Prostate gland (tissue), 2 donors: ENCODE measurements at regions not wholly inside any gene's neighbourhood (a gene's known extent, or its start where the extent isn't known, plus 50 kb on each side); places are given as distances from the start of the nearest gene placed in this dataset.

Experiments
- DNase-seq: peaks from one replicate; pipeline ENCODE4 v3.0.0-alpha.2; 2019; ENCODE audit warnings: low spot score
- H3K27ac ChIP-seq, 2 donors: fragments of 200-600 bp; sonication (generic); 2 replicates each; pipeline ENCODE4 v1.5.1; 2017 to 2019
- H3K27me3 ChIP-seq: fragments of 200-600 bp; sonication (generic); replicated peaks from 2 replicates; pipeline ENCODE4 v1.5.1; 2019; ENCODE audit not compliant: insufficient read depth
- H3K36me3 ChIP-seq, 2 donors: fragments of 200-600 bp; sonication (generic); 1 replicate in 1 of 2; 2 replicates in 1 of 2; pipeline versions ENCODE4 v1.5.1 to v1.8.1; 2017 to 2019
- H3K4me1 ChIP-seq: fragments of 200-600 bp; sonication (generic); replicated peaks from 2 replicates; pipeline ENCODE4 v1.5.1; 2019
- H3K4me3 ChIP-seq, 2 donors: fragments of 200-600 bp; sonication (generic); 2 replicates each; pipeline ENCODE4 v1.5.1; 2017 to 2019
- H3K9me3 ChIP-seq: fragments of 200-600 bp; sonication (generic); 2 replicates; pipeline ENCODE4 v1.5.1; 2017
- POLR2A ChIP-seq: fragments of 450-650 bp; IDR thresholded peaks from one replicate; pipeline ENCODE4 v1.6.1; 2016; ENCODE audit warnings: antibody characterized with exemption, mild to moderate bottlenecking
- POLR2AphosphoS5 ChIP-seq: sonication (generic); formaldehyde crosslinking; IDR thresholded peaks from one replicate; pipeline ENCODE4 v1.6.1; 2017; ENCODE audit warnings: antibody characterized with exemption
- WGBS: methylation state at CpG from one replicate; pipeline ENCODE4 v1.1.5; 2018; 5-methylcytosine and 5-hydroxymethylcytosine counted together
- intact Hi-C: fragments of 100-400 bp; cut with DNase I; formaldehyde crosslinking; loops from one replicate; pipeline ENCODE4 v1.14.2; 2022
- TF ChIP-seq, protein P1 (sequence below), 4 experiments: fragments of 200-600 bp in 2 of 4; fragments of 450-650 bp in 2 of 4; sonication (generic) in 2 of 4; IDR thresholded peaks; 1 replicate in 3 of 4; 2 replicates in 1 of 4; pipeline ENCODE4 v1.5.1; 2016 to 2019; ENCODE audit warnings: antibody characterized with exemption in 4 of 4, mild to moderate bottlenecking in 2 of 4, moderate library complexity in 2 of 4

- no peak for DNase-seq
- intact Hi-C loops = no loop called here
- TF ChIP-seq, protein P1, sequence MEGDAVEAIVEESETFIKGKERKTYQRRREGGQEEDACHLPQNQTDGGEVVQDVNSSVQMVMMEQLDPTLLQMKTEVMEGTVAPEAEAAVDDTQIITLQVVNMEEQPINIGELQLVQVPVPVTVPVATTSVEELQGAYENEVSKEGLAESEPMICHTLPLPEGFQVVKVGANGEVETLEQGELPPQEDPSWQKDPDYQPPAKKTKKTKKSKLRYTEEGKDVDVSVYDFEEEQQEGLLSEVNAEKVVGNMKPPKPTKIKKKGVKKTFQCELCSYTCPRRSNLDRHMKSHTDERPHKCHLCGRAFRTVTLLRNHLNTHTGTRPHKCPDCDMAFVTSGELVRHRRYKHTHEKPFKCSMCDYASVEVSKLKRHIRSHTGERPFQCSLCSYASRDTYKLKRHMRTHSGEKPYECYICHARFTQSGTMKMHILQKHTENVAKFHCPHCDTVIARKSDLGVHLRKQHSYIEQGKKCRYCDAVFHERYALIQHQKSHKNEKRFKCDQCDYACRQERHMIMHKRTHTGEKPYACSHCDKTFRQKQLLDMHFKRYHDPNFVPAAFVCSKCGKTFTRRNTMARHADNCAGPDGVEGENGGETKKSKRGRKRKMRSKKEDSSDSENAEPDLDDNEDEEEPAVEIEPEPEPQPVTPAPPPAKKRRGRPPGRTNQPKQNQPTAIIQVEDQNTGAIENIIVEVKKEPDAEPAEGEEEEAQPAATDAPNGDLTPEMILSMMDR (IDR thresholded peaks at IDR 0.05) = no peak
- TF ChIP-seq POLR2A = no peak
- TF ChIP-seq POLR2AphosphoS5 = no peak
- H3K27me3 ChIP-seq = no peaks in the 10 kb centered on the region
- H3K36me3 ChIP-seq = no peaks in the 10 kb centered on the region
- 44% methylated on average over 1 of the region's 1 CpG for WGBS
- no peak overlapping the region for H3K4me3 ChIP-seq
- H3K9me3 ChIP-seq = no peaks in the 10 kb centered on the region
- H3K4me1 ChIP-seq = no peaks in the 10 kb centered on the region
- no peak overlapping the region for H3K27ac ChIP-seq
These were observed 873.7 kb downstream of the NXPH1 start for GRCh38 chr7:9307131-9307530.

- H3K27me3 ChIP-seq = no peaks in the 10 kb centered on the region
- intact Hi-C loops = no loop called here
- H3K36me3 ChIP-seq = no peaks in the 10 kb centered on the region
- H3K27ac ChIP-seq = no peak overlapping the region
- TF ChIP-seq POLR2AphosphoS5 (no peak), POLR2A (no peak)
- TF ChIP-seq, protein P1 (IDR thresholded peaks at IDR 0.05) = no peak
- no peak overlapping the region for H3K4me3 ChIP-seq
- 30% methylated on average over 2 of the region's 2 CpGs for WGBS
- H3K4me1 ChIP-seq = no peaks in the 10 kb centered on the region
- no peaks in the 10 kb centered on the region for H3K9me3 ChIP-seq
- no peak for DNase-seq
These were observed 891.1 kb downstream of the NXPH1 start for GRCh38 chr7:9324513-9324912.

DNA sequence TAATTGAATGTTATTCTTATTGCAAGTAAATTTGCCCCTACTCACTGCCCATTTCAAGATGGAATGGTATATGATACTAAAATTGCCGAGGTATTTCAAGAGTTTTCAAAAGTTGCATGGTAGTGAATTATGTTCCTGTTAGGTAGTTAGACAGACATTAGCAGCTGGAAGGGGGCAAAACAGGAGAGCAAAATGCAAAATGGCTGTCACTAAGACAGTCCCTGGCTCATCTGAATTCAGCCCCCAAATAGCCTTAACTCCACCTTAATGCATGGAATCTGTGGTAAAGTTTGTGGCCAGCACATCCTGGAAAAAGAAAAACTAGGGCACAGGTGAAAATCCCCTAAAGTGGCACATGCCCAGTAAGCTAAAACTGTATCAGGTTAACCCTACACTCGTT is 894.9 kb downstream of the NXPH1 start:
- Histone ChIP-seq H3K4me1 (no peaks in the 10 kb centered on the region), H3K27ac (no peak overlapping the region), H3K9me3 (no peaks in the 10 kb centered on the region), H3K36me3 (no peaks in the 10 kb centered on the region), H3K27me3 (no peaks in the 10 kb centered on the region), H3K4me3 (no peak overlapping the region)
- no peak for DNase-seq
- WGBS = 88% methylated on average over 2 of the region's 2 CpGs
- TF ChIP-seq POLR2A = no peak
- TF ChIP-seq, protein P1 (IDR thresholded peaks at IDR 0.05) = no peak
- no peak for TF ChIP-seq POLR2AphosphoS5
- intact Hi-C loops = no loop called here

GRCh38 chr7:9349625-9350024 is 916.2 kb downstream of the NXPH1 start:
- 75% methylated on average over 3 of the region's 3 CpGs for WGBS
- TF ChIP-seq POLR2A (no peak), POLR2AphosphoS5 (no peak)
- TF ChIP-seq, protein P1 (IDR thresholded peaks at IDR 0.05) = no peak
- no peaks in the 10 kb centered on the region for H3K27me3 ChIP-seq
- no peak for DNase-seq
- no peaks in the 10 kb centered on the region for H3K9me3 ChIP-seq
- no peak overlapping the region for H3K27ac ChIP-seq
- intact Hi-C loops = no loop called here
- H3K4me1 ChIP-seq = no peaks in the 10 kb centered on the region
- no peak overlapping the region for H3K4me3 ChIP-seq
- no peaks in the 10 kb centered on the region for H3K36me3 ChIP-seq

- intact Hi-C loops = no loop called here
- TF ChIP-seq POLR2AphosphoS5 = no peak
- TF ChIP-seq, protein P1 (IDR thresholded peaks at IDR 0.05) = no peak
- TF ChIP-seq POLR2A = no peak
- no peak overlapping the region for H3K4me3 ChIP-seq
- H3K27ac ChIP-seq = no peak overlapping the region
- no peaks in the 10 kb centered on the region for H3K9me3 ChIP-seq
- no peaks in the 10 kb centered on the region for H3K4me1 ChIP-seq
- no peaks in the 10 kb centered on the region for H3K36me3 ChIP-seq
- no peak for DNase-seq
- no peaks in the 10 kb centered on the region for H3K27me3 ChIP-seq
- WGBS = 45% methylated on average over 4 of the region's 4 CpGs
These were observed 957.8 kb downstream of the NXPH1 start for GRCh38 chr7:9391221-9391620.
